SK-N-SH treated with all-trans-retinoic acid at 6 μM for 48 hours (cell line): ENCODE measurements at regions not wholly inside any gene's neighbourhood (a gene's known extent, or its start where the extent isn't known, plus 50 kb on each side); places are given as distances from the start of the nearest gene placed in this dataset.

ENCODE experiments used
- ATAC-seq: fragments of 200-7000 bp; cut with Tn5 transposase; 3 replicates; pipeline ENCODE4 v1.9.1; 2020; ENCODE audit warnings: mild to moderate bottlenecking, moderate library complexity
- ARNTL ChIP-seq: fragments of 450-650 bp; formaldehyde crosslinking; IDR thresholded peaks from 2 replicates; pipeline ENCODE4 v1.5.0; 2020; ENCODE audit warnings: low read depth, mild to moderate bottlenecking, moderate library complexity, borderline replicate concordance
- BACH2 ChIP-seq: fragments of 250-450 bp; sonication (Bioruptor Pico); IDR thresholded peaks from 2 replicates; pipeline ENCODE4 v1.9.0; 2021; ENCODE audit warnings: mild to moderate bottlenecking, borderline replicate concordance
- CSDC2 ChIP-seq: fragments of 250-450 bp; sonication (Bioruptor Pico); IDR thresholded peaks from 2 replicates; pipeline ENCODE4 v1.5.0; 2020; ENCODE audit warnings: mild to moderate bottlenecking, moderate library complexity
- ESRRG ChIP-seq: fragments of 250-450 bp; sonication (Bioruptor Pico); IDR thresholded peaks from 2 replicates; pipeline ENCODE4 v1.6.1; 2021; ENCODE audit warnings: mild to moderate bottlenecking
- GLIS3 ChIP-seq: fragments of 250-450 bp; sonication (Bioruptor Pico); IDR thresholded peaks from 2 replicates; pipeline ENCODE4 v1.5.0; 2020; ENCODE audit warnings: mild to moderate bottlenecking, moderate library complexity
- ISL1 ChIP-seq: fragments of 250-450 bp; sonication (Bioruptor Pico); IDR thresholded peaks from 2 replicates; pipeline ENCODE4 v2.1.2; 2022; ENCODE audit warnings: mild to moderate bottlenecking, moderate library complexity
- OSR1 ChIP-seq: fragments of 250-450 bp; sonication (Bioruptor Pico); IDR thresholded peaks from 2 replicates; pipeline ENCODE4 v1.8.0; 2022; ENCODE audit warnings: moderate library complexity, mild to moderate bottlenecking, inconsistent platforms
- PPARA ChIP-seq: fragments of 250-450 bp; sonication (Bioruptor Pico); IDR thresholded peaks from 2 replicates; pipeline ENCODE4 v1.5.0; 2020; ENCODE audit warnings: mild to moderate bottlenecking, borderline replicate concordance
- RARB ChIP-seq: fragments of 250-450 bp; sonication (Bioruptor Pico); IDR thresholded peaks from 2 replicates; pipeline ENCODE4 v1.8.0; 2021; ENCODE audit warnings: mild to moderate bottlenecking, moderate library complexity
- SNAI2 ChIP-seq: fragments of 250-450 bp; sonication (Bioruptor Pico); IDR thresholded peaks from 2 replicates; pipeline ENCODE4 v1.5.0; 2020; ENCODE audit warnings: mild to moderate bottlenecking, moderate library complexity
- TCF4 ChIP-seq: fragments of 250-450 bp; sonication (Bioruptor Pico); IDR thresholded peaks from 2 replicates; pipeline ENCODE4 v1.8.0; 2021; ENCODE audit warnings: mild to moderate bottlenecking, moderate library complexity, borderline replicate concordance
- TOX ChIP-seq: fragments of 250-450 bp; sonication (Bioruptor Pico); IDR thresholded peaks from 2 replicates; pipeline ENCODE4 v1.8.0; 2021; ENCODE audit warnings: mild to moderate bottlenecking, moderate library complexity, borderline replicate concordance
- ZC3H10 ChIP-seq: fragments of 250-450 bp; sonication (Bioruptor Pico); IDR thresholded peaks from 2 replicates; pipeline ENCODE4 v1.5.1; 2021; ENCODE audit warnings: mild to moderate bottlenecking, moderate library complexity
- ZFP3 ChIP-seq: fragments of 250-450 bp; sonication (Bioruptor Pico); IDR thresholded peaks from 2 replicates; pipeline ENCODE4 v1.5.0; 2020; ENCODE audit warnings: mild to moderate bottlenecking, moderate library complexity
- ZFP30 ChIP-seq: fragments of 450-650 bp; formaldehyde crosslinking; IDR thresholded peaks from 2 replicates; pipeline ENCODE4 v1.5.0; 2022; ENCODE audit warnings: mild to moderate bottlenecking, moderate library complexity
- ZNF70 ChIP-seq: fragments of 450-650 bp; formaldehyde crosslinking; IDR thresholded peaks from 2 replicates; pipeline ENCODE4 v1.5.0; 2020; ENCODE audit warnings: mild to moderate bottlenecking, moderate library complexity
- ZNF8 ChIP-seq: fragments of 450-650 bp; formaldehyde crosslinking; IDR thresholded peaks from 2 replicates; pipeline ENCODE4 v1.5.0; 2020; ENCODE audit warnings: mild to moderate bottlenecking, moderate library complexity
- TF ChIP-seq, protein P1 (sequence below): fragments of 250-450 bp; sonication (Bioruptor Pico); IDR thresholded peaks from 2 replicates; pipeline ENCODE4 v1.5.1; 2020; ENCODE audit warnings: low read depth, mild to moderate bottlenecking, moderate library complexity
- TF ChIP-seq, protein P2 (sequence below): fragments of 250-450 bp; sonication (Bioruptor Pico); IDR thresholded peaks from 2 replicates; pipeline ENCODE4 v1.8.0; 2020; ENCODE audit warnings: mild to moderate bottlenecking, moderate library complexity, borderline replicate concordance
- TF ChIP-seq, protein P3 (sequence below): fragments of 250-450 bp; sonication (Bioruptor Pico); IDR thresholded peaks from 2 replicates; pipeline ENCODE4 v1.5.0; 2020; ENCODE audit warnings: mild to moderate bottlenecking, moderate library complexity
- TF ChIP-seq, protein P4 (sequence below): fragments of 250-450 bp; sonication (Bioruptor Pico); IDR thresholded peaks from 2 replicates; pipeline ENCODE4 v1.8.0; 2021; ENCODE audit warnings: low read depth, mild to moderate bottlenecking, moderate library complexity, borderline replicate concordance
- TF ChIP-seq, protein P5 (sequence below): fragments of 250-450 bp; sonication (Bioruptor Pico); IDR thresholded peaks from 2 replicates; pipeline ENCODE4 v1.5.1; 2021; ENCODE audit warnings: mild to moderate bottlenecking, moderate library complexity

DNA sequence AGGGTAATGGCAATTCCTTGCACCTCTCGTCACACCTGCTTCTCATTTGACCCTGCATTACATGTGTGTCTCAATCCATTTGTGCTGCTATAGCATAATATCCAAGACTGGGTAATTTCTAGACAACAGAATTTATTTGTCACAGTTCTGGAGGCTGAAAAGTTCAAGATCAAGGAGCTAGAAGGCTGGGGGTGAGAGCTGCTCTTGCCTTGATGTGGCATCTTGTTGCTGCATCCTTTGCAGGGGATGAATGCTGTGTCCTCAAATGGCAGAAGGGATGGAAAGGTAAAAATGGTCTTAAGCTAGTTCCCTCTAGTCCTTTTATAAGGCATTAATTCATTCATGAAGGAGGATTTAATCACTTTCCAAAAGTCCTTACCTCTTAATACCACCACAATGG, 323.7 kb upstream of the RPS23 start:
- TF ChIP-seq, protein P1, sequence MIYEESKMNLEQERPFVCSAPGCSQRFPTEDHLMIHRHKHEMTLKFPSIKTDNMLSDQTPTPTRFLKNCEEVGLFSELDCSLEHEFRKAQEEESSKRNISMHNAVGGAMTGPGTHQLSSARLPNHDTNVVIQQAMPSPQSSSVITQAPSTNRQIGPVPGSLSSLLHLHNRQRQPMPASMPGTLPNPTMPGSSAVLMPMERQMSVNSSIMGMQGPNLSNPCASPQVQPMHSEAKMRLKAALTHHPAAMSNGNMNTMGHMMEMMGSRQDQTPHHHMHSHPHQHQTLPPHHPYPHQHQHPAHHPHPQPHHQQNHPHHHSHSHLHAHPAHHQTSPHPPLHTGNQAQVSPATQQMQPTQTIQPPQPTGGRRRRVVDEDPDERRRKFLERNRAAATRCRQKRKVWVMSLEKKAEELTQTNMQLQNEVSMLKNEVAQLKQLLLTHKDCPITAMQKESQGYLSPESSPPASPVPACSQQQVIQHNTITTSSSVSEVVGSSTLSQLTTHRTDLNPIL (CRISPR knock-in tag): no peak
- no peak for TF ChIP-seq CSDC2 (CRISPR knock-in tag)
- TF ChIP-seq, protein P2, sequence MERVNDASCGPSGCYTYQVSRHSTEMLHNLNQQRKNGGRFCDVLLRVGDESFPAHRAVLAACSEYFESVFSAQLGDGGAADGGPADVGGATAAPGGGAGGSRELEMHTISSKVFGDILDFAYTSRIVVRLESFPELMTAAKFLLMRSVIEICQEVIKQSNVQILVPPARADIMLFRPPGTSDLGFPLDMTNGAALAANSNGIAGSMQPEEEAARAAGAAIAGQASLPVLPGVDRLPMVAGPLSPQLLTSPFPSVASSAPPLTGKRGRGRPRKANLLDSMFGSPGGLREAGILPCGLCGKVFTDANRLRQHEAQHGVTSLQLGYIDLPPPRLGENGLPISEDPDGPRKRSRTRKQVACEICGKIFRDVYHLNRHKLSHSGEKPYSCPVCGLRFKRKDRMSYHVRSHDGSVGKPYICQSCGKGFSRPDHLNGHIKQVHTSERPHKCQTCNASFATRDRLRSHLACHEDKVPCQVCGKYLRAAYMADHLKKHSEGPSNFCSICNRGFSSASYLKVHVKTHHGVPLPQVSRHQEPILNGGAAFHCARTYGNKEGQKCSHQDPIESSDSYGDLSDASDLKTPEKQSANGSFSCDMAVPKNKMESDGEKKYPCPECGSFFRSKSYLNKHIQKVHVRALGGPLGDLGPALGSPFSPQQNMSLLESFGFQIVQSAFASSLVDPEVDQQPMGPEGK (CRISPR knock-in tag): no peak
- TF ChIP-seq ISL1 (CRISPR knock-in tag): no peak
- TF ChIP-seq ESRRG (CRISPR knock-in tag): no peak
- no peak for TF ChIP-seq TCF4 (CRISPR knock-in tag)
- TF ChIP-seq SNAI2 (CRISPR knock-in tag): no peak
- no peak for TF ChIP-seq ZNF8 (CRISPR knock-in tag)
- no peak for TF ChIP-seq BACH2 (CRISPR knock-in tag)
- TF ChIP-seq ZC3H10: no peak
- TF ChIP-seq GLIS3 (CRISPR knock-in tag): no peak
- TF ChIP-seq, protein P3, sequence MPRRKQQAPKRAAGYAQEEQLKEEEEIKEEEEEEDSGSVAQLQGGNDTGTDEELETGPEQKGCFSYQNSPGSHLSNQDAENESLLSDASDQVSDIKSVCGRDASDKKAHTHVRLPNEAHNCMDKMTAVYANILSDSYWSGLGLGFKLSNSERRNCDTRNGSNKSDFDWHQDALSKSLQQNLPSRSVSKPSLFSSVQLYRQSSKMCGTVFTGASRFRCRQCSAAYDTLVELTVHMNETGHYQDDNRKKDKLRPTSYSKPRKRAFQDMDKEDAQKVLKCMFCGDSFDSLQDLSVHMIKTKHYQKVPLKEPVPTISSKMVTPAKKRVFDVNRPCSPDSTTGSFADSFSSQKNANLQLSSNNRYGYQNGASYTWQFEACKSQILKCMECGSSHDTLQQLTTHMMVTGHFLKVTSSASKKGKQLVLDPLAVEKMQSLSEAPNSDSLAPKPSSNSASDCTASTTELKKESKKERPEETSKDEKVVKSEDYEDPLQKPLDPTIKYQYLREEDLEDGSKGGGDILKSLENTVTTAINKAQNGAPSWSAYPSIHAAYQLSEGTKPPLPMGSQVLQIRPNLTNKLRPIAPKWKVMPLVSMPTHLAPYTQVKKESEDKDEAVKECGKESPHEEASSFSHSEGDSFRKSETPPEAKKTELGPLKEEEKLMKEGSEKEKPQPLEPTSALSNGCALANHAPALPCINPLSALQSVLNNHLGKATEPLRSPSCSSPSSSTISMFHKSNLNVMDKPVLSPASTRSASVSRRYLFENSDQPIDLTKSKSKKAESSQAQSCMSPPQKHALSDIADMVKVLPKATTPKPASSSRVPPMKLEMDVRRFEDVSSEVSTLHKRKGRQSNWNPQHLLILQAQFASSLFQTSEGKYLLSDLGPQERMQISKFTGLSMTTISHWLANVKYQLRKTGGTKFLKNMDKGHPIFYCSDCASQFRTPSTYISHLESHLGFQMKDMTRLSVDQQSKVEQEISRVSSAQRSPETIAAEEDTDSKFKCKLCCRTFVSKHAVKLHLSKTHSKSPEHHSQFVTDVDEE (CRISPR knock-in tag): no peak
- no peak for TF ChIP-seq RARB (CRISPR knock-in tag)
- TF ChIP-seq TOX (CRISPR knock-in tag): no peak
- TF ChIP-seq OSR1: no peak
- TF ChIP-seq ZNF70 (CRISPR knock-in tag): no peak
- TF ChIP-seq, protein P4, sequence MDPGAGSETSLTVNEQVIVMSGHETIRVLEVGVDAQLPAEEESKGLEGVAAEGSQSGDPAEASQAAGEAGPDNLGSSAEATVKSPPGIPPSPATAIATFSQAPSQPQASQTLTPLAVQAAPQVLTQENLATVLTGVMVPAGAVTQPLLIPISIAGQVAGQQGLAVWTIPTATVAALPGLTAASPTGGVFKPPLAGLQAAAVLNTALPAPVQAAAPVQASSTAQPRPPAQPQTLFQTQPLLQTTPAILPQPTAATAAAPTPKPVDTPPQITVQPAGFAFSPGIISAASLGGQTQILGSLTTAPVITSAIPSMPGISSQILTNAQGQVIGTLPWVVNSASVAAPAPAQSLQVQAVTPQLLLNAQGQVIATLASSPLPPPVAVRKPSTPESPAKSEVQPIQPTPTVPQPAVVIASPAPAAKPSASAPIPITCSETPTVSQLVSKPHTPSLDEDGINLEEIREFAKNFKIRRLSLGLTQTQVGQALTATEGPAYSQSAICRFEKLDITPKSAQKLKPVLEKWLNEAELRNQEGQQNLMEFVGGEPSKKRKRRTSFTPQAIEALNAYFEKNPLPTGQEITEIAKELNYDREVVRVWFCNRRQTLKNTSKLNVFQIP (CRISPR knock-in tag): no peak
- TF ChIP-seq, protein P5, sequence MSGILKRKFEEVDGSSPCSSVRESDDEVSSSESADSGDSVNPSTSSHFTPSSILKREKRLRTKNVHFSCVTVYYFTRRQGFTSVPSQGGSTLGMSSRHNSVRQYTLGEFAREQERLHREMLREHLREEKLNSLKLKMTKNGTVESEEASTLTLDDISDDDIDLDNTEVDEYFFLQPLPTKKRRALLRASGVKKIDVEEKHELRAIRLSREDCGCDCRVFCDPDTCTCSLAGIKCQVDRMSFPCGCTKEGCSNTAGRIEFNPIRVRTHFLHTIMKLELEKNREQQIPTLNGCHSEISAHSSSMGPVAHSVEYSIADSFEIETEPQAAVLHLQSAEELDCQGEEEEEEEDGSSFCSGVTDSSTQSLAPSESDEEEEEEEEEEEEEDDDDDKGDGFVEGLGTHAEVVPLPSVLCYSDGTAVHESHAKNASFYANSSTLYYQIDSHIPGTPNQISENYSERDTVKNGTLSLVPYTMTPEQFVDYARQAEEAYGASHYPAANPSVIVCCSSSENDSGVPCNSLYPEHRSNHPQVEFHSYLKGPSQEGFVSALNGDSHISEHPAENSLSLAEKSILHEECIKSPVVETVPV (CRISPR knock-in tag): no peak
- ATAC-seq: no peak

DNA sequence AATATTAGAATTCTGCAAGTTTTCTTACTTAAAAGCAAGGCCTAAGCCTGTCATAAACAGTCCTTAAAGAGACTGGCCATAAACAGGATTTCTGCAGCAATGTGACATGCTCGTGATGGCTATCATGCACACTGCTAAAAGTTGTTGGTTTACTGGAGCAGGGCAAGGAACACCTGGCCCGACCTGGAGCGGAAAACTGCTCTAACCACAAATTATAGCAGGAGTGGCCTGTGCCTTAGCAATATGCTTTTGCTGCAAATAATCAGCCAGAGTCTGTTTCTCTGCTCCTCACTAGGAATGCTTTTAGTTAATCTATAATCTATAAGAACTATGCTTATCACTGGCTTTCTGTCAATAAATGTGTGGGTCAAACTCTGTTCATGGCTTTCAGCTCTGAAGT, 322.9 kb upstream of the RPS23 start:
- ATAC-seq: no peak
- TF ChIP-seq, protein P3 (CRISPR knock-in tag): no peak
- TF ChIP-seq TOX (CRISPR knock-in tag) (no peak), ESRRG (CRISPR knock-in tag) (no peak), ZNF70 (CRISPR knock-in tag) (no peak), ZFP3 (CRISPR knock-in tag) (no peak), RARB (CRISPR knock-in tag) (no peak), GLIS3 (CRISPR knock-in tag) (no peak), ARNTL (CRISPR knock-in tag) (no peak), ZC3H10 (no peak), OSR1 (no peak), SNAI2 (CRISPR knock-in tag) (no peak), PPARA (CRISPR knock-in tag) (no peak), ZFP30 (no peak), TCF4 (CRISPR knock-in tag) (no peak), BACH2 (CRISPR knock-in tag) (no peak)
- TF ChIP-seq, protein P1 (CRISPR knock-in tag): no peak
- TF ChIP-seq, protein P4 (CRISPR knock-in tag): no peak
- TF ChIP-seq, all 23 proteins: peak for 0
